ENCODE measurements at regions not wholly inside any gene's neighbourhood (a gene's known extent, or its start where the extent isn't known, plus 50 kb on each side); places are given as distances from the start of the nearest gene placed in this dataset.

GRCh38 chr7:52727632-52728031 is 307.8 kb upstream of the POM121L12 start:
- Mint-ChIP-seq H3K27me3 (ENCODE audit: insufficient read depth) (no peaks in the 10 kb centered on the region), H3K9me3 (no peaks in the 10 kb centered on the region), H3K27ac (no peak overlapping the region), H3K36me3 (ENCODE audit: low read depth) (no peaks in the 10 kb centered on the region), H3K4me1 (no peaks in the 10 kb centered on the region), H3K4me3 (no peak overlapping the region)
- H3K36me3 ChIP-seq (ENCODE audit: control insufficient read depth, insufficient read depth, low read length), result no peaks in the 10 kb centered on the region
- no peaks in the 10 kb centered on the region for H3K4me1 ChIP-seq (ENCODE audit: control insufficient read depth, insufficient read depth, low read length)
- no peak overlapping the region for H3K4me3 ChIP-seq (ENCODE audit: low read length)
- H3K27me3 ChIP-seq (ENCODE audit: control insufficient read depth, insufficient read depth, low read length, poor library complexity, severe bottlenecking), result no peaks in the 10 kb centered on the region
- H3K27ac ChIP-seq (ENCODE audit: low read depth, low read length), result no peak overlapping the region
- TF ChIP-seq CTCF (conservative IDR thresholded peaks at IDR 0.05), result no peak
- no peak for DNase-seq
- 67 to 90% methylated on average over 1 to 2 of the region's 2 CpGs for WGBS, 2 experiments (ENCODE audit: insufficient coverage in 1 of 2, insufficient read length in 1 of 2)
- no peak overlapping the region for H3K9ac ChIP-seq (ENCODE audit: extremely low read depth, low read length, poor library complexity, severe bottlenecking)
- H3K9me3 ChIP-seq (ENCODE audit: control insufficient read depth, low read length), result no peaks in the 10 kb centered on the region

- Histone ChIP-seq H3K27ac (ENCODE audit: low read depth, low read length) (no peak overlapping the region), H3K4me3 (ENCODE audit: low read length) (no peak overlapping the region), H3K36me3 (ENCODE audit: control insufficient read depth, insufficient read depth, low read length) (no peaks in the 10 kb centered on the region), H3K27me3 (ENCODE audit: control insufficient read depth, insufficient read depth, low read length, poor library complexity, severe bottlenecking) (no peaks in the 10 kb centered on the region), H3K4me1 (ENCODE audit: control insufficient read depth, insufficient read depth, low read length) (no peaks in the 10 kb centered on the region), H3K9me3 (ENCODE audit: control insufficient read depth, low read length) (no peaks in the 10 kb centered on the region), H3K9ac (ENCODE audit: extremely low read depth, low read length, poor library complexity, severe bottlenecking) (no peak overlapping the region)
- Mint-ChIP-seq H3K4me1 (no peaks in the 10 kb centered on the region), H3K27me3 (ENCODE audit: insufficient read depth) (no peaks in the 10 kb centered on the region), H3K36me3 (ENCODE audit: low read depth) (no peaks in the 10 kb centered on the region), H3K4me3 (no peak overlapping the region), H3K9me3 (no peaks in the 10 kb centered on the region), H3K27ac (no peak overlapping the region)
- no peak for DNase-seq
- 94 to 95% methylated on average over 2 of the region's 2 CpGs for WGBS, 2 experiments (ENCODE audit: insufficient coverage in 1 of 2, insufficient read length in 1 of 2)
- no peak for TF ChIP-seq CTCF (conservative IDR thresholded peaks at IDR 0.05)
Observed at GRCh38 chr7:52726986-52727385, 308.4 kb upstream of the POM121L12 start.

GRCh38 chr7:52726493-52726892 is 308.9 kb upstream of the POM121L12 start:
- Histone ChIP-seq H3K36me3 (ENCODE audit: control insufficient read depth, insufficient read depth, low read length) (no peaks in the 10 kb centered on the region), H3K4me1 (ENCODE audit: control insufficient read depth, insufficient read depth, low read length) (no peaks in the 10 kb centered on the region), H3K4me3 (ENCODE audit: low read length) (no peak overlapping the region), H3K27ac (ENCODE audit: low read depth, low read length) (no peak overlapping the region), H3K9ac (ENCODE audit: extremely low read depth, low read length, poor library complexity, severe bottlenecking) (no peak overlapping the region), H3K9me3 (ENCODE audit: control insufficient read depth, low read length) (no peaks in the 10 kb centered on the region), H3K27me3 (ENCODE audit: control insufficient read depth, insufficient read depth, low read length, poor library complexity, severe bottlenecking) (no peaks in the 10 kb centered on the region)
- WGBS, 2 experiments (ENCODE audit: insufficient coverage in 1 of 2, insufficient read length in 1 of 2), result 77 to 93% methylated on average over 2 to 3 of the region's 3 CpGs
- Mint-ChIP-seq H3K4me3 (no peak overlapping the region), H3K27me3 (ENCODE audit: insufficient read depth) (no peaks in the 10 kb centered on the region), H3K36me3 (ENCODE audit: low read depth) (no peaks in the 10 kb centered on the region), H3K4me1 (no peaks in the 10 kb centered on the region), H3K9me3 (no peaks in the 10 kb centered on the region), H3K27ac (no peak overlapping the region)
- TF ChIP-seq CTCF (conservative IDR thresholded peaks at IDR 0.05), result no peak
- DNase-seq, result no peak
